ENCODE measurements at regions not wholly inside any gene's neighbourhood (a gene's known extent, or its start where the extent isn't known, plus 50 kb on each side); places are given as distances from the start of the nearest gene placed in this dataset.

DNA sequence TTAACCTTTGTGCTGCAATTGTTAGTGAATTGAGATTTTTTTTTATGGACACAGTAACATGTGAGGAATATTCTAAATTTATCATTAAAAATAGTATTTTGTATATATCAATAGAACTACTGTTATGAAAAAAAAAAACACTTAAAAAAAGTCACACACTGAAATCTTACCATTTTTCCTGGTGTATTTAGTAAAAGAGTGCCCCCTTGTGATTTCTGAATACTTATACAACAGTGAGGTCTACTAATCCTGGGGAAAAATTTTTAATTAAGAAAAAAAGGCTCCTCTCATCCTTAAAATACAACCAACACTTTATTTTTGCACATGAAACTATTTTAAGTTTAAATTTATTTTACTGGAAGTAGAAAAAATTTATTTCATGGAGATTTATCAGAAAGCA, 56.4 kb upstream of the SPOCK3 start:
- DNase-seq = peak; percentile 2

DNA sequence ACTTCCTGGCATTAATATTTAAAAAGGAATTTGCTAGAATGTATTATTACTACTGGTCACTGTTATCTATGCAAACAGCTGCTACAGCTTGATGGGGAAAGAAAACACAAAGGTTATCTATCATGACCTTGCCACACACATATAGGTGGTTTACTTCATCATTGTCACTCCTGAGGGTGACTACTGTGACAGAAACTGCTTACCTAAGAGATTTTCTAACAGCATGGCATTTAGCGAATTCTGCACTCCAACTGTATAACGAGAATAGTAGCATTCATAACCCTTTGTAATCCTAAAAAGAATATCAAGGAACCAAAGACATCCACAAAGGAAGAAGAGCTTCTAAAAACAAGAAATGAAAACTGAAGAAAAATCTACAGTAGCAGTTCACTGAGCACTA, 74.6 kb upstream of the SPOCK3 start:
- no peak for DNase-seq

DNA sequence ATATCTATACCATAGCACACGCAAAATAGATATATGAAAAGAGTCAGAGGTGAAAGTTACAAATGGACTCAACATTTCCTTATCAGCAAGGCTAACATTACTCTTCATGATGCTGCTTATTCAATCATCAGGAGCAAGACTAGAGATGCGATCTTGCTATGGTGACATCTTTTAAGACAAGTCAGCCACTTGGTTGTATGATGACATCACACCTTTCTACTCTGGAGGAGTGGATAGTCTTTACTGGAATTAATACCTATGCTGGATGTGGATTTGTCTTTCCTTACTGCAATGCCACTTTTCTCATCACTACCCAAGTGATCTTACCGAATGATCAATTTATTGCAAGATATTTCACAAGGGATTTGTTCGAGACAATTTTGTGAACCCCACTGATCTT, 87.0 kb upstream of the SPOCK3 start:
- DNase-seq = no peak

DNA sequence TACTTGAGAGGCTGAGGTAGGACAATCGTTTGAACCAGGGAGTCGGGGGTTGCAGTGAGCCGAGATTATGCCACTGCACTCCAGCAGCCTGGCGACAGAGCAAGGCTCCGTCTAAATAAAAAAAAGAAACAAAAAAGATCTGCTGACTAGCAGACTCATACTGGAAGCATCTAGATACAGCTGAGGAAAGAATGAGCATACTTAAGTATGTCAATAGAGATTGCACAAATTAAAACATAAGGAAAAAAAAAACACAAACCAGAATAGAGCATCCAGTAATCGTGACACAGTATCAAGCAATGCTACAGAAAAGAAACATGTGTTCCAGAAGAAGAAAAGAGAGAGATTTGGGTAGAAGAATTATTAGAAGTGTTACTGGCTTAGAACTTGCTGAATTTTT, 105.5 kb upstream of the SPOCK3 start:
- DNase-seq = no peak

DNA sequence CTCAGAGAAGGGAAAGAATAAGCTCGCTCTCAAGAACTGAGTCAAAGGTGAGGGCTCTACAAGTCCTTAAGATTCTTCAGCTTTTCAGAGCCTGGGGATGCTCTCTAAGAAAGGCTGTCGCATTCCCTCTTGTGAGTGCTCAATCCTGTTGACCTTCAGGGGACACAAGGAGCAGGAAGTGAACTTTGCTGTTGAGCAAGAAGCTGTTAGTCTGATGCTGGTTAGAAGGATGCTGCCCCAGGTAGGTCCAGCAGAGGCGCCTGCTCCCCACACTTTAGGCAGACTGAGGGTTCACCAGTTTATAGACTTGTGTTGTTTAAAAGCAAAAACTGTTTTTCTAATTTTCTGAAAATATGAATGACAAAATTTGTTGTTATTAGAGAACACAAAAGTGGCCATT, 125.4 kb upstream of the SPOCK3 start:
- no peak for DNase-seq

DNA sequence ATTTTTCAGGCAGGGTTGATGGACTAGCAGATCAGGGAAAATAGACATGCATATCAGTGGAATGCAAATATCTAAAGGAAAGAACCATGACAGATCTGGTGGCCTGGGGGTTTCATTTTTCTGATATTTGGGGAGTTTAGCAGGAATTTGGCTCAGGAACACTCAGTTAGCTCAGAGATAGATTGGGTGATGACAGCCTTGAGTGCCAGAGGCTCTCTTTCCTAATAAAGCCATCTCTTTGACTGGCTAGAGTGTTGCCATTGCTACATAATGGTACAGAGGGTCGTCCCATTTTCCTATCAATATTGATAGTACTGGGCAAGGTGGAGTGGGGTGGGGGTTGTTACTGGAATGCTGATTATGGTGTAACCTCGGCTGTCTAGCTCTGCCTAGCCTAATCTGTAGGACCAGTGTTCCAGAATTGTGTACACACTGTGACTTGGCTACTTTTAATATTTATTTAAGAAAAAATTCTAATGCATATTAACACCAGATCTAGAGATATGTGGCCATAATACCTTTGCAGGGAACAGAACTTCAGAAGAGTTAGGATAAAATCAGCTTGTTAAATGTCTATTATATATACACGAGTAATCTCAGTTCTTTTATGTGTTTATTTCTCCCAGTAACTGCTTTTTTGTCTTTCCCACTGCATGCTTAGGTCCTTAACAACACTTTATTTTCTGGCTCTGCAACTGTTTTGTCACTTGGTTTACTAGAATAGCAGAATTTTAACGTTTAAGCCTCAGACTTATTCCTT, 145.0 kb upstream of the SPOCK3 start:
- no peak for DNase-seq

DNA sequence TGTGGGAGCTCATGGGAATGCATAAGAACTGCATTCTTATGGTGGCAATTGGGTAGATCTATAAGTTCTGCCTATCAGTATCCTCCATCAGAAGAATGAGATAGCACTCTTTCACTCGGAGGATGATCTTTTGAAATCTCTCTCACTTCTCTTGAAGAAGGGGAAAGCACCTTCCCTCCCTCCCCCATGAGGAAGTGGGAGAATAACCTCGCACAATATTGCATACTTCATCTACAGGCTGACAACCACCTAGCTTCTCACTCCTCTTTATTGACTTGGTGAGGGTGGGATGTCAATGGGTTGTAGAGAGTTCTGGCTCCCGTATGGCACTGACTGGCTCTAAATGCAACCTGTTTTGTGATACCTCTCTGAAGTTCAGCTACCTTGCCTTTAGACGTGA, 146.7 kb upstream of the SPOCK3 start:
- no peak for DNase-seq

DNA sequence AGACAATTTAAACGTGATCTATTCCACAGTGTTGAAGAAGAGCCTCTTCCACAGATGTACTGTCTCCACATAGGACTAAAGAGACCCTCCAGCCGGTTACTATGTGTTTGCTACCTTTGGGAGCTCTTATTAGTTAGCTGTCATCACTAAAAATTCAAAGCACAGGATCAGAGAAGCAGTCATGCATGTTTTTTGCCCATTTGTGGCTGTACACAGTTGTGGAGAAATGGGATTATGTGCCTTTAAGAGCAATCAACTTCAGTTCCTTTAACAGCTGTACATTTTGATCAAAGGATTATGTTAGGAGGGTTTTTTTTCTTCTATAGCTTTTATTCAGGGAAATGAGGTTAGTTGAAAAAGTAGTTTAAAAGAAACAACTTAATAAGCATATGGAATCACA, 149.0 kb upstream of the SPOCK3 start:
- DNase-seq = no peak

DNA sequence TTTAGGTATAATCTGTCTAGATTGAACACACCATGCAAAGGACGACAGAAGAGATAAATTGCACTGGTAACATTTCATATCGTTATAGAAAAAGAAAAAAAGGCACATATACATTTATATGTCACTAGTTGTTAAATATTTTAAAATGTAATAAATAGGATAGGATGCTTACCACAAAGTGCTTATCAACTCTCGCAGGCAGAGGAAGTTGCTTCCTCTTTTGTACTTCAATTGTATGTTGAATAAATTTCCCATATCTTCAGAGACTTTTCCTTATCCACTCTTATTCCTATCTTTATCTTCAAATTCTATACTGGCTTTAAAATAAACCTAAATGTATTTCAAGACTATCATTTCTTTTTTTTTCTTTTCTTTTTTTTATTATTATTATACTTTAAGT, 163.3 kb upstream of the SPOCK3 start:
- no peak for DNase-seq

DNA sequence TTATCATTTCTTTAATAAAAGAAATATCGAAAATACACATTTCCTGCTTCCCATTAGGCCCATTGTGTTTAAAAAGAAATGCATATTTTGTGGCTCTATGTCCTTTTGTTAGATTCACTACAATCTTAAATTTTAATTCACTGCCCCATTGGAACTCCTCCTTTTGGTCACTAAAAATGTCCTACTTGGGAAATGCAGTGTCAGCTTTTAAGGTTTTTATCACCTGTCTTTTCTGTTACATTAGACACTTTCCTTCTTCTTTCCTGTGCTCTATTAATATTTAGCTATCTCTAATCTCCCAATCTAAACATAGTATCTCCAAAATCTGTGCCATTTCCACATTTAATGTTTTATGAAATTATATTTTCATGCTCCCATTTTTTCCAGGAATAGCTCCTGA, 164.9 kb upstream of the SPOCK3 start:
- no peak for DNase-seq

DNA sequence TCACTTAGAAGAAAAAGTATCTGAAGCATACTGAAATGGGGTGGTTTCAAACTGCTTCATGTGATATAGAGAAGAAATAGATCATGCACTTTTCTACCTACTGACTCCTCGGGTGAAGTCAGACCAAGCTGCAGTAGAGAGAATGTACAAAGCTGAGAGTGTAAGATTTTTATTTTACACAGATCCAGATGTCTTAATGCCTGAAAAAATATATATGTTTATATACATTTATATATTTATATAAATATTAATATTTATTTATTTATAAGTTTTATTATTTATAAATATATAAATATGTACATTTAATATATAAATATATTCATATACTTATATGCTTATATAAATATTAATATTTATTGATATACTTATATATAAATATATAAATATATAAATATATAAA, 171.9 kb upstream of the SPOCK3 start:
- DNase-seq = no peak

DNA sequence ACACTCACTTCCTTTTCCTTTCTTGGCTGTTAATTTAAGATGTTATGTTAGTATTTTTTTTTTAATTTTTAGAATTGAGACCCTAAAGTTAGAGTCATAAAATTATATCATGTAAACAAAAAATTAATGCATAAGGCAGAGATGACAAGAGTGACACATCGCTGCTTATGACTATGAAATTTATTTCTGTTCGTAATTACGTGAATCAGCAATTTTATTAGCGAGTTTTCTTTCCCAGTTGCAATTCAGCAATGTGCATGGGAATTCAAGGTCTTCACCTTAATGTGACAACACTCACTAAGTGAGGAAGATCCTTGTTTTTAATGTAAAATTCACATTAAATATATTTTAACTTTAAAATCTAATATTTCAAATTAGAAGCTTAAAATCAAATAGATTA, 181.2 kb upstream of the SPOCK3 start:
- no peak for DNase-seq

DNA sequence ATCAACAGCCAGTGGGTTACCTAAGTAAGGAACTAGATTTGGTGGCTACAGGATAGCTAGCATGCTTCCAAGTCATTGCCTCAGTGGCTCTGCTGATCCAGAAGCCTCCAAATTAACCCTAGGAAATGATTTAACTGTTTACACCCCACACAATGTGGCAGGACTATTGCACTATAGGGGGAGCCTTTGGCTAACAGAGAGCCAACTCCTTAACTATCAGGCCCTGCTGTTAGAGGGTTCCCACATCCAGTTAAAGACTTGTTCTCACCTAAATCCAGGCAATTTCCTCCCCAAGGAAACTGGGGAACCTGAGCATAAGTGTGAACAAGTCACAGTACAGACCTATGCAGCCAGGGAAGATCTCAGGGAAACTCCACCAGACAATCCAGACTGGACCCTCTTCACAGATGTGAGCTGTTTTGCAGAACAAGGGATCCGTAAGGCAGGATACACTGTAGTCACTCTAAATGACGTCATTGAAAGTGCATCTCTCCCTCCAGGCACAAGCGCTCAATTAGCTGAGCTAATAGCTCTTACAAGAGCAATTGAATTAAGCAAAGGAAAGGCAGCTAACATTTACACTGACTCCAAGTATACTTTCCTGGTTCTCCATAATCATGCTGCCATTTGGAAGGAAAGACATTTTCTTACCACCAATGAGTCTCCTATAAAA, 185.3 kb upstream of the SPOCK3 start:
- no peak for DNase-seq

DNA sequence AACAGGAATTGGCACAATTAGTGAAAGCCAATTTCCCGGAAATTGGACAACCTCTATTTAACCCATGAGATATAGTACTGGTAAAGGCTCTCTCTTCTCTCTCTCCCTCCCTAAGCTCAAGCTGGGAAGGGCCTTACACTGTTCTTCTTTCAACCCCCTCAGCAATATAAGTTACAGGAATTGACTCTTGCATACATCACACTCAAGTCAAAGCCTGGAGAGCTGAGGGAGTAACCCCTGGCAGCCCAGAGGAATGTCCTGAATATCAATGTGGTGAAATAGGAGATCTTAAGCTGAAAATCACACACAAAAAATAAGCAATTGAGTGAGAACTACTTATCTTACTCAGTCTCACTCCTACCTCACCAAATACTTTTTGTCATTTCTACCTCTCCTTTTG, 186.9 kb upstream of the SPOCK3 start:
- no peak for DNase-seq

DNA sequence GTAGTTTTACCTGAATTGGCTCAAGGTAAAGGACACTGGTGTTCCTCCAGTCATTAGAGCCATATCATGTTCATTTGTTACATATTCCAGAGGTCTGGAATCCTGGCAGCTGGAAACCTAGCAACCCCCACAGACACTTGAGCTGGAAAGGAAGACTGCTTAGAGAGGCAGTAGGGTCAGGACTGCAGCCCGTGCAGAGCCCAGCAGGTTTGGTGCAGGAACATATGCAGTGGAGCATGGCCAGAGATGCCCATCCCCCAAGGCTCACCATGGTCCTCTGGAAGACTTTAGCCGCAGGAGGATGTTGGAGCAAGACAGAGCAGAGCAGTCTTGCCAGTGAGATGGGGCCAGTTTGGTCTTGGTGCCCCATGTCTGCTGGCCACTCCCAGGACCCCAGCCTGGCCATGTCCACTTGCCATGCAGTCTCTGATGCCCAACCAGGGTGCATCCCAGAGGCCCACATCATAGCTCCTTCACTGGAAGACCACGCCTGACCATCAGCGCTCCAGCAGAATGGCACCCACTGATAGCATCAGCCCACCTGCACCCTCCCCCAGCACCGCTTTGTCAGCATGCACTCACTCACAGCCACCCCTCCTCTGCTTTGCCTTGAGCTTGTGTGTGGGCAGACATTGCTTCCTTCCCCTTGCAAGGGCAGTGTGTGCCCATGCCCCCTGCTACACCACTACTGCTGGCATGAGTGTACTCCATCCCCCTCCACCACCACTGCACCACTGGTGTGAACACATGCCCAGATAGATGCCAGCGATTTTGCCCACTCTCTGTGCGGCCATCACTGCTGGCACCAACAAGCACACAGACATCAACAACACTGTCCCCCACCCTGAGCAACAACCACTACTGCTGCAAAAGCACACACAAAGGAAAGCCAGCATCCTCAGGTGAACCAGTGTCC, 190.3 kb upstream of the SPOCK3 start:
- no peak for DNase-seq

DNA sequence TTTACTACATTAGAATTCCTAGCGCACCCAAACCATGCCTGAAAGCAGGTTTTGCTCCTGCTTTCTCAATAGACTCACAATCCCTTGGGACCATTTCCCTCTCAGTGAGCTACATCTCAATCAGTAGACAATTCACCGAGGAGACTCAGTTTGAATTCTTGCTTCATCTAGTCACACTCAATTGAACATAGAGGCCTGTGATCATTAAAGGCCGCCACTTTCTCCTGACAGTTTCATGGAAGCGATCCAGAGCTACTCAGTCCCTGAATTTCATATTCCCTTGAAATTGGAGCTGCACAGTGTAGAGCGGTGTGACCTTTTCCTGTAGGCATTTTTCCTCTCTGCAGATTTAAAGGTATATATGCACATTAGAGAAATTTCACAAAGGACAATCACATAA, 193.9 kb upstream of the SPOCK3 start:
- no peak for DNase-seq

DNA sequence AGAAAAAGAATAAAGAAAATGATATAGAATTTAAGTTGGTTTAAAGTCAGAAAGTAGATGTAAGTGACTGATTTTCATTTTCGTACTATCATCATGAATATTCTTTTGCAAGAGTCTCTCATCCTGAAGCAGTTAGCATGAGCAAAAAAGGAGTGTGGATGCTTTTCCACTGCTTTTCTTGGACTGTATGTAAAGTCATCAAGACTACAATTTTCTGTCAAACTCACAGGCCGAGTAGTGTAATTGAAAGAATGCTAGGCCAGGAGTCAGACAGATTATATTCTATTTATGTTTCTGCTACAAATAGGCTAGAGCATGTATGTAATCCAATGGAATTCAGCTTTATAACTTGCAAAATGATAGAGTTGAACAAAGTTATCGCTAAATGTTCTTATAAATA, 197.1 kb upstream of the SPOCK3 start:
- DNase-seq = no peak

DNA sequence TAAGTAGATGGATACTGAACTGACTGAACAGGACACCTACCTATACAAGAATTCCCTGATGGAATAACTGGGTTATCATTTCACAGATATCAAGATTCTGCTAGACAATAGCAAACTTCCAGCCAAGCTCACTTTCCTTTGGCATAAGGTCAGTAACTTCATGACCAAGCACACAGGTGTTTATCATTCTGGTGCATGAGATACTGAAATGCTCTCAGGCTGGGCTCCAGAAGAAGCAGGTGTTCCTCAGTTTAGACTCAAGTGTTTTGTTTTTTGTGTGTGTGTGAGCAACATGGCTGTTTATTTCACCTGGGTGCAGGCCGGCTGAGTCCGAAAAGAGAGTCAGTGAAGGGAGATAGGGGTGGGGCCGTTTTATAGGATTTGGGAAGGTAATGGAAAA, 201.5 kb upstream of the SPOCK3 start:
- DNase-seq = no peak

DNA sequence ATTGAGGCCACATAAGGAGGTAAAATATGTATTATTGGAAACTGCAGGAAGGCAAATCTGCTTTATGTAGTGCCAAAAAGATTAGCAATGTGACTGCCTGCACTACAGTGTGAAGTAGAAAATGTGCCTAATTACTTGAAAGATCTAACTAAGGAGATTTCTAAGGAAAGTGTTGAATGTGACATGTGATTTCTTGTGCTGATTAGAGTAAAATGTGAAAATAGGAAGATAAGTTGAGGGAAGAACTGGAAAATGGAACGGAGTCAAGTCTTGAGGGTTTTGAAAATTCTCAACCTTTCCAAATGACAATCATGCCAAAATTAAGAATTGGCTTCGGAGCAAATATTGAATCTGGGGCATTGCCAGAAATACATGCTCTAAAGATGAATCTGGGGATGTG, 209.5 kb upstream of the SPOCK3 start:
- DNase-seq = no peak

DNA sequence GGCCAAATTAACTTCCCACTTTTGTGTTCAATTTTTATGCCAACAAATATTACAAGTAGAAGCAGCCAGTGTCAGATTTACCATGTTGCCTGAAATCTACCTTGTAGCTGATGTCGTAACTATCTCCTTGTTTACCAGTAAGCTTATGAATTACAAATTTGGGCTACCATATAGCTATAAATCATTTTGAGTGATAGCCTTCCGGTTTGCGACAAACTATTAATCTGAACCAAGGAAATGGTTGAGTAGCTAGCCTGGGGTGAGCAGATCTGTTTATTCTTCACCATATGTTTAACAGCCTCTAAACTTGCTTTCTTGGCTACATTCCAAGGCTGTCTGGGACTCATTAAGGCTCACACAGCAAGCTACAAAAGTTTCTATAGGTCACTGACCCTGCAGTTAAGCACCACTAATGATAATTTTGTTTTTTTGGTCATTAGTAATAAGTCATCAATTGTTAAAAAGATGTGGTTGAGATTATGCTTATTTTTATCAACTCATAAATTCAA, 218.7 kb upstream of the SPOCK3 start:
- DNase-seq = no peak

DNA sequence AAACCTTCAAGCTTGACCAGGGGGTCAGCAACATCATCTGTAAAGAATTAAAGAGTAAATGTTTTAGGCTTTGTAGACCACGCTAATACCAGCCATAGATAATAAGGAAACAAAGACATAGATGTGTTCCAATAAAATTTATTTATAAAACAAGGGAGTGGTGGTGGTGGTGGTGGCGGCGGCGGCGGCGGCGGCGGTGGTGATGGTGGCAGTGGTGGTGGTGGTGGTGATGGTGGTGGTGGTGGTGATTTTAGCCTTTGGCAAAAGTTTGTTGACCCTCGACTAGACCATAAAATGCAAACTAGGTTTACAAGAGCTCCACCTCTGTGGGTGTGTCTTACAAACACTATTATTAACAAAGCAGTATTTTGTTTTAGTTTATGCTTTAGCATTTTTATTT, 222.3 kb upstream of the SPOCK3 start:
- DNase-seq = no peak

DNA sequence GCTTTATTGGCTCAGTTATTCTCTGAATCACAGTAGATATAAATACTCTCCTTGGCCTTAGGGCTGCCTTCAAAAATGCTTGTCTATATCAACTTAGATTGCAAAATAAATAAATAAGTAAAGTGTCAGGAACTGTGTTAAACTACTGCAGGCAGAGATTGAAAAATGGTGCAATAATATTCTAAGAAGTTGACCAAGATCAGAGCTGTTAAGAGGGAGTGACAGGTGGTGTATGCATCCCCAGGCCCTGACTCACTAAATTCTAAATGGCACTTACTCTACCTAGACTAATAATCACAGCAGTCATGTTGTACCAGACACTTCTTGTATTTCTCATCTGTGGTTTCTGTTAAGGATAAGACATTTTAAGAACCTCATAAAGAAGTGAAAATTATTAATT, 235.1 kb upstream of the SPOCK3 start:
- DNase-seq = no peak

DNA sequence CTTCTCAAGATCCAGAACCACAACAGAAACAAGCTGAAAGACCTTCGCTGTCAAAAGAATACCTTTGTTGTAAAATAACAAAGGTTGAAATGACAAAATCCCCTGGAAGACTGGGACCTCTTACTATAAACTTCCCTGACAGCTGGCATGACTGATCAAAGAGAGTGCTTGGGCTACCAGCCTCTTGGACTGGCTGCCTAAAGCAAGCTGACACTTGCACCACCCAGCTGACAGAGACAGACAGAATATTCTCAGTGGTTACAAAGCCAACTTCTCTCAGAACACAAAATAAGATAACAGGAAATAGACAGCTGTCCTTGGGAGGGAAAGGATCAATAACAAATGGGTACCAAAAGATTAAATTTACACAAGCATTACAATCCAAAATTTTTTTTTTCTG, 241.7 kb upstream of the SPOCK3 start:
- DNase-seq = no peak

Measured in fibroblast of skin of scalp (primary cell).